ENCODE measurements at regions not wholly inside any gene's neighbourhood (a gene's known extent, or its start where the extent isn't known, plus 50 kb on each side); places are given as distances from the start of the nearest gene placed in this dataset.

DNA sequence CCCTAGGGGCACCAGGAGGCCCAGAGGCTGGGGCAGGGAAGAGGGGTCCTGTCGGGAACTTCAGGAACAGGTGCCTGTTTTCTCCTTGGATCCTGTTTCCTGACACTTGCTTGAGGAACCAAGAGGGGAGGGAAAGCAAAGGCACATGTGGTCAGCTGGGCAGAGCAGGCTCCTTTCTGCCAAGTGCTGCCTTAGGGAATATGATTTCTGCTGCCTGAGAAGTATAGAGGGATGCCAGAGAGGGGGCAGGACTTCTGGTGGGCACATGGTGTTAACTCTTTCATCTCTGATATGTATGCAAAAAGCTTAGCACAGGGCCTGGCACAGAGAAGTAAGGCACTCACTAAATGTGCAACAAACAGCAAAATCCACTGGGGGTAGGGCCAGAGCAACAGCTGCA is 51.2 kb upstream of the PJA1 start:
- H3K9me3 ChIP-seq (replicated peaks; ENCODE audit: low read length), result no peaks in the 10 kb centered on the region
- H3K4me3 ChIP-seq (ENCODE audit: low read length), result no peak overlapping the region
- H3K27me3 ChIP-seq (ENCODE audit: control insufficient read depth, insufficient read depth, low read length), result peaks cover 33% of the 10 kb centered on the region
- no peak overlapping the region for H3K9ac ChIP-seq (ENCODE audit: low read depth, low read length)
- no peak overlapping the region for H3K4me2 ChIP-seq (ENCODE audit: low read length)
- H3K4me1 ChIP-seq (ENCODE audit: control insufficient read depth, insufficient read depth, low read length), result no peaks in the 10 kb centered on the region
- no peaks in the 10 kb centered on the region for H3K36me3 ChIP-seq (ENCODE audit: insufficient read depth, low read length)

DNA sequence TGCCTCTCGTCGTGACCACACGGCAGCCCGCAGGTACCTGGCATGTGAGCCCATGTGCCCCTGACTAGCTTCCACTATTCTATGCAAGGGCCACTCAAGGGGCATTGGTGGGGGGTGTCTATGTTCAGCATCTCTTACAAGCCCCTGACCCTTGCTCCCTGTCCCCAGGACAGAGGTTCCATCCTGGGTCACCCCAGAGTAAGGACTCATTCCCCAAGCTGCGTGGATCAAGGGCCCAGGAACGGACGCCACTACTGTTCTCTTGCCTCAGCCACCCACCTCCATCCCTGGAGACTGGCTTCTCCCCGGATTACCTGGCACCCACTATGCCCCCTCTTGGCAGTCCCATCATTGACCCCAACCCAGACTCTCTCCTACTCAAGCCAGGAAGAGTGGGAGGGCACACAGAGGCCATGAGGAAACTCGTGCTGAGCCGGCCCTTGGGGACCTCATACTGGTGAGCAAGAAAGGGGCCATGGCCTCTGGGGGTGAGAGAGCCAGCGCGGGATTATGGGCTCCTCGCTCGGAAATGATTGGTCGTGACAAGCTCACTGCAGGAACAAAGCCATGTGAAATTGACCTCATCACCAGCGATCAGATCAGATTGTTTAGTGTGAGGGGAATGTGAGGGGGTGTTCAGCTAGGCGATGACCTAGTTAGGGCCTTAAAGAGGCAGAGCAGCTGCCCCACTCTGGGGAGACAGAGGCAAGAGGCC is 50.1 kb upstream of the PJA1 start:
- H3K27me3 ChIP-seq (ENCODE audit: control insufficient read depth, insufficient read depth, low read length), result peaks cover 40% of the 10 kb centered on the region
- H3K4me3 ChIP-seq (ENCODE audit: low read length), result no peak overlapping the region
- H3K9ac ChIP-seq (ENCODE audit: low read depth, low read length), result no peak overlapping the region
- H3K4me2 ChIP-seq (ENCODE audit: low read length), result no peak overlapping the region
- no peaks in the 10 kb centered on the region for H3K36me3 ChIP-seq (ENCODE audit: insufficient read depth, low read length)
- H3K4me1 ChIP-seq (ENCODE audit: control insufficient read depth, insufficient read depth, low read length), result no peaks in the 10 kb centered on the region
- no peaks in the 10 kb centered on the region for H3K9me3 ChIP-seq (replicated peaks; ENCODE audit: low read length)

Data from skeletal muscle satellite cell (primary cell).